ENCODE measurements at regions not wholly inside any gene's neighbourhood (a gene's known extent, or its start where the extent isn't known, plus 50 kb on each side); places are given as distances from the start of the nearest gene placed in this dataset.

- POLR2A ChIA-PET = no interaction called here
- Mint-ChIP-seq H3K27me3 (peaks cover 4% of the 10 kb centered on the region), H3K4me3 (no peak overlapping the region), H3K27ac (no peak overlapping the region), H3K9me3 (no peaks in the 10 kb centered on the region), H3K36me3 (ENCODE audit: low read depth) (no peaks in the 10 kb centered on the region), H3K4me1 (ENCODE audit: low read depth) (peaks cover 11% of the 10 kb centered on the region)
- no peak for TF ChIP-seq CTCF (IDR thresholded peaks at IDR 0.05)
- intact Hi-C loops (cut with micrococcal nuclease) = no loop called here
- DNase-seq (no peak), ATAC-seq (no peak)
- CTCF ChIA-PET = no interaction called here
Measured at GRCh38 chr22:23496445-23496833, 83.7 kb downstream of the IGLL1 start.

- intact Hi-C loops (cut with micrococcal nuclease) = no loop called here
- DNase-seq (peak; percentile 19), ATAC-seq (no peak)
- Mint-ChIP-seq H3K4me1 (ENCODE audit: low read depth) (peaks cover 11% of the 10 kb centered on the region), H3K27ac (no peak overlapping the region), H3K36me3 (ENCODE audit: low read depth) (no peaks in the 10 kb centered on the region), H3K4me3 (no peak overlapping the region), H3K27me3 (peaks cover 4% of the 10 kb centered on the region), H3K9me3 (no peaks in the 10 kb centered on the region)
- POLR2A ChIA-PET = no interaction called here
- CTCF ChIA-PET = no interaction called here
- no peak for TF ChIP-seq CTCF (IDR thresholded peaks at IDR 0.05)
Measured at GRCh38 chr22:23495614-23496444, 84.3 kb downstream of the IGLL1 start.

GRCh38 chr22:23494930-23495266 is 85.2 kb downstream of the IGLL1 start:
- POLR2A ChIA-PET = no interaction called here
- ATAC-seq = no peak
- Mint-ChIP-seq H3K4me3 (no peak overlapping the region), H3K9me3 (no peaks in the 10 kb centered on the region), H3K4me1 (ENCODE audit: low read depth) (peaks cover 11% of the 10 kb centered on the region), H3K36me3 (ENCODE audit: low read depth) (no peaks in the 10 kb centered on the region), H3K27ac (no peak overlapping the region), H3K27me3 (peaks cover 4% of the 10 kb centered on the region)
- CTCF ChIA-PET = no interaction called here
- DNase-seq = no peak
- intact Hi-C loops (cut with micrococcal nuclease) = no loop called here
- TF ChIP-seq CTCF (IDR thresholded peaks at IDR 0.05) = no peak

DNA sequence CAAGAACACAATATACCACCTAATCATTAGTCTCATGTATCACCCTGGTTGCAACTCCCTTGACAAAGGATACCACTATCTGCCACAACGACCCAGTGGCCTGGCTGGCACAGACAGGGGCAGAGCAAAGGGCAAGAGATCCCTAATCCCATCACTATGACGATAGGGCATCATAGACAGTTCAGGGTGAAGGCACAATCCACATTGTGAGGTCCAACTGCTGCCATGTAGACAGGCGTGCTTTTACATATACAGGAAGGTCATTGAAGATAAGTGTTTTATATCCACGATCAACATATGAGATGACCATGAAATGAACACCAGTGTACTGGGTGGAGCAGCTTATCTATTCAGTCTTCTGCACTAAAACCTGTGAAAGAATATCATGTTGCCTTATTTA is 94.6 kb downstream of the IGLL1 start:
- no peak overlapping the region for H3K27ac Mint-ChIP-seq
- ChIA-PET CTCF (no interaction called here), POLR2A (no interaction called here)
- intact Hi-C loops (cut with micrococcal nuclease) = no loop called here
- no peaks in the 10 kb centered on the region for H3K9me3 Mint-ChIP-seq
- H3K36me3 Mint-ChIP-seq (ENCODE audit: low read depth) = no peaks in the 10 kb centered on the region
- peaks cover 10% of the 10 kb centered on the region for H3K27me3 Mint-ChIP-seq
- peaks cover 3% of the 10 kb centered on the region for H3K4me1 Mint-ChIP-seq (ENCODE audit: low read depth)
- ATAC-seq (no peak), DNase-seq (no peak)
- H3K4me3 Mint-ChIP-seq = no peak overlapping the region
- no peak for TF ChIP-seq CTCF (IDR thresholded peaks at IDR 0.05)

DNA sequence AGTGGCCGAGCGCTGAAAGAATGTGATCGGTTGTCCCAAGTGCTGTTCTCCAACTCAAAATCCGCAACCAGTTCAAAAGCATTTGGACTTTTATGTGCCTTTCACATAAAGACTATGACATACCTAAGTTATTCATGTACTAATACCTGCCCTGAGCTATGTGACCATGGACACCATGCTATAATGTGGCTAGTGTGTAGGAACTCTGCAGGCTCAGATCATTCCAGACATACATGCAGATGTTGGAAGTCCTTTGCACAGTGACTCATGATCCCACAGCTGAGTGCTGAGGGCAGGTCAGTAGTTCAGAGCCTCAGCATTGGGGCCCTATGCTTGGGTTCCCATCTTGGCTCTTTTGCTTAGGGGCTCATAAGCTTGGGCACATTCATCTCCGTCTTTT is 95.4 kb downstream of the IGLL1 start:
- Mint-ChIP-seq H3K27ac (no peak overlapping the region), H3K27me3 (peaks cover 12% of the 10 kb centered on the region), H3K36me3 (ENCODE audit: low read depth) (no peaks in the 10 kb centered on the region), H3K4me1 (ENCODE audit: low read depth) (peaks cover 3% of the 10 kb centered on the region), H3K4me3 (no peak overlapping the region), H3K9me3 (no peaks in the 10 kb centered on the region)
- ChIA-PET CTCF (no interaction called here), POLR2A (no interaction called here)
- TF ChIP-seq CTCF (IDR thresholded peaks at IDR 0.05) = no peak
- DNase-seq (no peak), ATAC-seq (no peak)
- intact Hi-C loops (cut with micrococcal nuclease) = no loop called here
